SK-N-SH treated with all-trans-retinoic acid at 6 μM for 48 hours (cell line): ENCODE measurements at regions not wholly inside any gene's neighbourhood (a gene's known extent, or its start where the extent isn't known, plus 50 kb on each side); places are given as distances from the start of the nearest gene placed in this dataset.

ENCODE experiments used
- ATAC-seq: fragments of 200-7000 bp; cut with Tn5 transposase; 3 replicates; pipeline ENCODE4 v1.9.1; 2020; ENCODE audit warnings: mild to moderate bottlenecking, moderate library complexity
- ARNTL ChIP-seq: fragments of 450-650 bp; formaldehyde crosslinking; IDR thresholded peaks from 2 replicates; pipeline ENCODE4 v1.5.0; 2020; ENCODE audit warnings: low read depth, mild to moderate bottlenecking, moderate library complexity, borderline replicate concordance
- BACH2 ChIP-seq: fragments of 250-450 bp; sonication (Bioruptor Pico); IDR thresholded peaks from 2 replicates; pipeline ENCODE4 v1.9.0; 2021; ENCODE audit warnings: mild to moderate bottlenecking, borderline replicate concordance
- CREB5 ChIP-seq: fragments of 250-450 bp; sonication (Bioruptor Pico); IDR thresholded peaks from 2 replicates; pipeline ENCODE4 v1.5.1; 2020; ENCODE audit warnings: low read depth, mild to moderate bottlenecking, moderate library complexity
- CSRNP3 ChIP-seq: fragments of 250-450 bp; sonication (Bioruptor Pico); IDR thresholded peaks from 2 replicates; pipeline ENCODE4 v1.5.1; 2021; ENCODE audit warnings: mild to moderate bottlenecking, moderate library complexity
- ESRRG ChIP-seq: fragments of 250-450 bp; sonication (Bioruptor Pico); IDR thresholded peaks from 2 replicates; pipeline ENCODE4 v1.6.1; 2021; ENCODE audit warnings: mild to moderate bottlenecking
- GLIS3 ChIP-seq: fragments of 250-450 bp; sonication (Bioruptor Pico); IDR thresholded peaks from 2 replicates; pipeline ENCODE4 v1.5.0; 2020; ENCODE audit warnings: mild to moderate bottlenecking, moderate library complexity
- ISL1 ChIP-seq: fragments of 250-450 bp; sonication (Bioruptor Pico); IDR thresholded peaks from 2 replicates; pipeline ENCODE4 v2.1.2; 2022; ENCODE audit warnings: mild to moderate bottlenecking, moderate library complexity
- OSR1 ChIP-seq: fragments of 250-450 bp; sonication (Bioruptor Pico); IDR thresholded peaks from 2 replicates; pipeline ENCODE4 v1.8.0; 2022; ENCODE audit warnings: moderate library complexity, mild to moderate bottlenecking, inconsistent platforms
- PATZ1 ChIP-seq: fragments of 250-450 bp; sonication (Bioruptor Pico); IDR thresholded peaks from 2 replicates; pipeline ENCODE4 v1.8.0; 2020; ENCODE audit warnings: mild to moderate bottlenecking, moderate library complexity, borderline replicate concordance
- POU6F1 ChIP-seq: fragments of 250-450 bp; sonication (Bioruptor Pico); IDR thresholded peaks from 2 replicates; pipeline ENCODE4 v1.8.0; 2021; ENCODE audit warnings: low read depth, mild to moderate bottlenecking, moderate library complexity, borderline replicate concordance
- RARB ChIP-seq: fragments of 250-450 bp; sonication (Bioruptor Pico); IDR thresholded peaks from 2 replicates; pipeline ENCODE4 v1.8.0; 2021; ENCODE audit warnings: mild to moderate bottlenecking, moderate library complexity
- SNAI2 ChIP-seq: fragments of 250-450 bp; sonication (Bioruptor Pico); IDR thresholded peaks from 2 replicates; pipeline ENCODE4 v1.5.0; 2020; ENCODE audit warnings: mild to moderate bottlenecking, moderate library complexity
- TSHZ2 ChIP-seq: fragments of 250-450 bp; sonication (Bioruptor Pico); IDR thresholded peaks from 2 replicates; pipeline ENCODE4 v1.5.0; 2020; ENCODE audit warnings: mild to moderate bottlenecking, moderate library complexity
- ZC3H10 ChIP-seq: fragments of 250-450 bp; sonication (Bioruptor Pico); IDR thresholded peaks from 2 replicates; pipeline ENCODE4 v1.5.1; 2021; ENCODE audit warnings: mild to moderate bottlenecking, moderate library complexity
- ZFP3 ChIP-seq: fragments of 250-450 bp; sonication (Bioruptor Pico); IDR thresholded peaks from 2 replicates; pipeline ENCODE4 v1.5.0; 2020; ENCODE audit warnings: mild to moderate bottlenecking, moderate library complexity
- ZFP30 ChIP-seq: fragments of 450-650 bp; formaldehyde crosslinking; IDR thresholded peaks from 2 replicates; pipeline ENCODE4 v1.5.0; 2022; ENCODE audit warnings: mild to moderate bottlenecking, moderate library complexity
- ZNF565 ChIP-seq: fragments of 450-650 bp; formaldehyde crosslinking; conservative IDR thresholded peaks from 2 replicates; pipeline ENCODE4 v1.5.0; 2020; ENCODE audit warnings: low read depth, mild to moderate bottlenecking, moderate library complexity
- ZNF70 ChIP-seq: fragments of 450-650 bp; formaldehyde crosslinking; IDR thresholded peaks from 2 replicates; pipeline ENCODE4 v1.5.0; 2020; ENCODE audit warnings: mild to moderate bottlenecking, moderate library complexity
- ZNF8 ChIP-seq: fragments of 450-650 bp; formaldehyde crosslinking; IDR thresholded peaks from 2 replicates; pipeline ENCODE4 v1.5.0; 2020; ENCODE audit warnings: mild to moderate bottlenecking, moderate library complexity

- no peak for ATAC-seq
- no peak for TF ChIP-seq GLIS3 (CRISPR knock-in tag)
- no peak for TF ChIP-seq CREB5 (CRISPR knock-in tag)
- TF ChIP-seq CSRNP3: no peak
- TF ChIP-seq ZNF565: no peak
- no peak for TF ChIP-seq OSR1 (CRISPR knock-in tag)
- TF ChIP-seq ZFP3 (CRISPR knock-in tag): no peak
- TF ChIP-seq ZNF70: no peak
- no peak for TF ChIP-seq ARNTL (CRISPR knock-in tag)
- no peak for TF ChIP-seq SNAI2
- no peak for TF ChIP-seq ISL1
- no peak for TF ChIP-seq BACH2 (CRISPR knock-in tag)
- TF ChIP-seq TSHZ2 (CRISPR knock-in tag): no peak
- TF ChIP-seq RARB (CRISPR knock-in tag): no peak
These were observed 152.8 kb upstream of the DIPK2B start for GRCh38 chrX:45353456-45353855.

GRCh38 chrX:45352611-45353010 is 151.9 kb upstream of the DIPK2B start:
- ATAC-seq: peak; percentile 28
- TF ChIP-seq ARNTL (CRISPR knock-in tag) (no peak), ZFP30 (CRISPR knock-in tag) (no peak), ESRRG (no peak), GLIS3 (CRISPR knock-in tag) (no peak), PATZ1 (CRISPR knock-in tag) (no peak), BACH2 (CRISPR knock-in tag) (no peak), ISL1 (no peak), OSR1 (CRISPR knock-in tag) (no peak), CSRNP3 (no peak), ZNF8 (CRISPR knock-in tag) (no peak), ZNF565 (no peak), POU6F1 (CRISPR knock-in tag) (no peak), SNAI2 (no peak), RARB (CRISPR knock-in tag) (no peak)

- peak; percentile 93 for ATAC-seq
- TF ChIP-seq SNAI2: no peak
These were observed 150.8 kb upstream of the DIPK2B start for GRCh38 chrX:45351478-45351877.

GRCh38 chrX:45348296-45348695 is 147.6 kb upstream of the DIPK2B start:
- TF ChIP-seq ARNTL (CRISPR knock-in tag) (no peak), ISL1 (no peak), ZC3H10 (CRISPR knock-in tag) (no peak)
- no peak for ATAC-seq
